Muscle of back (tissue), 3 donors: ENCODE measurements at regions not wholly inside any gene's neighbourhood (a gene's known extent, or its start where the extent isn't known, plus 50 kb on each side); places are given as distances from the start of the nearest gene placed in this dataset.
A peak's percentile ranks its signal among the peaks of the same experiment; 100 is the strongest.

Experiments
- DNase-seq, 3 donors: peaks; one replicate each; pipeline versions ENCODE4 v3.0.0 to v3.0.0-alpha.2; 2013

DNA sequence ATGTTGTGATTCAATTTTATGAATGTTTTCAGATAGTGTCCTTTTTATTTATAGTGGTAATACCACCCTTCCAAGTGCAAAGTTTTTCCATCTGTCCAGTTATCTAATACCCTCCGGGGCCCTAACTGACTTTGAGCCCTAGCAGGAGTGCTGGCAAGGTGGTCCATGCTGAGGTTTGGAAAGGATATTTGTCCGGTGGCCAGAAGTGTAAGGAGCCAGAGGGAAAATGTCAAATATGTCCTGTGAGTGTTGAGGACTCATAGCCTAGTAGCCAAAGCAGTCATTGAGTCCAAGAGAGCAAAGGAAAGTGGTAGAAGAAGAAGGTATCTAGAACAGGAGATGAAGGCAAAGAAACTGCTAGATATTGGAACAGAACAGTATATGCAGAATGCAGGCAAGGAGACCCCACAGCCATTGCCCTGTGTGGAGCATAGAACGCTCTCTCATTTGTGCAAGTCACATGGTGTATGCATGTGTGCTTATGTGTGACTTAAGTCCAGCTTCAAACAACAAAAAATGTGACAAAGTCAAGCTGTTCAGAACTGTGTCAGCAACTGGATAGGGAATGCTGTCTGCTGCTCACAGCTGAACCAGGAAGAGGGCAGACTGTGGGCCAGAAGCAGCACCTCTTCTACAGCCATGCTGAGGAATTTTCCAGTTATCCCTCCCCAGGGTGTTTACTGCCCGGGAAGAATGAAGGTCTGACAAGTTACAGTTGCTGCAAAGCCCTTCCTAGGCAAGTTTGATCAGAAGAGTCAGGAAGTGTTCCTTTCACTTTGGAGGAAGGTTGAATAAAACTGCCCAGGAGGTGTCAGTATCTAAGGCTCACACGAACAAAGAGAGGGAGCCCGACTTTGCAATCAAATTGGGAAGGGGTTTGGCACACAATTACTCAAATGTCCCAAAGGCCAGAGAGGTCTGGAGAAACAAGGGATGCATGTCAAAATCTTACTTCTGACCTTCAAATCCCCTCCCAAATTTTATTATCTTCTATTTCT, 463.3 kb upstream of the DMAC1 start:
- DNase-seq: peak in 1 of 3 donors; percentile 13

DNA sequence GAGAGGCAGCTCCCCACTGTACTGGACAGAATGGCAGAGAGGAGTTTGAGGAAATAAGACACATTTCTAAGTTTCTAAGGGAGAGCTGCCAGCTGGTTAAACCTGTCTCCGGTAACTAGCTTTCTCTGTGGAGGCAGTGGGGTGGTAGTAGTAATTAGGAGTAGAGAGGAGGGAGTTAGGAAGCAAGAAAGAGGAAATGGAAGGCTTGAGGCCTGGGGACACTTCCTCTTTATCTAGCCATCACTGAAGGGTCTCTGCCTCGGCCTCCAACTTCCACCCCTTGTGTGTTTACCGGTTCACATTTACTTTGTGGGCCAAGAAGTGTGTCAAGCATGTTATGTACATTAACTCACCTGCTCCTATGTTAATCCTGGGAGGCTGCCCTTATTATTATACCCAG, 462.2 kb upstream of the DMAC1 start:
- DNase-seq: no peak

DNA sequence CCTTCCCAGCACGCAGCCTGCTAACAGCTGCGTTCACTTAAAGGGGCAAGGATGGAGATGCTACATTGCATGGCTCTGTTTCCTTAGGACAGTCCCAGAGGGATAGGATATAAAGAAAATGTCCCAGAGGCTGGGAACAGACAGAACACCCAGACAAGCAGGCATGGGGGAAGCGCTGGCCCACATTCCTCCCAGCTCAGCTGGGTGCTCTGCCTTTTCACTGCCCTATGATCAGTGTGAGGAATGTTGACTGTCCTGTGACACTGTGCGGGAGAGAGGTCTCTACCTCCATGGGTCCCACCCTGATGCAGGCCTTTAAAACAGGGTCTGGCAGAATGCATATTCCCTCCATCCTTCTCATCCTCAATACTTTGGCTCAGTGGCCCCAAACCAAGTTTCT, 459.4 kb upstream of the DMAC1 start:
- DNase-seq: no peak

GRCh38 chr9:8256880-8257279, 457.3 kb upstream of the DMAC1 start:
- no peak for DNase-seq

DNA sequence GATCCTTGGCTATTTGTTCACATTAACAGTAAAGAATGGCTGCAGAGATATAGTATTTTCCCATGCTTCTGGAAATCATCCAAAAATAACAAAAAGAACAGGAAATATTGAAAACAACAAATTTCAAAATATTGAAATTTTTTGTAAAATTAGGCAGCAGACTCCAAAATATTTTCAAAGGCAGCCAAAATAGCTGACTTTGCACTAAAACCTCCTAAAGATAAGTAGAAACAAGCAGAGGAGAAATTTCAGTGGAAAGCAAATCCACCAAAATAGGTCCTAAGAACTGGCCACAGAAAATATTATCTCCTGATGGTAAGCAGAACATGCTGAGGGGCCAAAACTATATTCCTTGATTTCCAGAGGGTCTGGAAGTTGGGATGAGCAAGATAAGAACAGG, 456.3 kb upstream of the DMAC1 start:
- DNase-seq: no peak

DNA sequence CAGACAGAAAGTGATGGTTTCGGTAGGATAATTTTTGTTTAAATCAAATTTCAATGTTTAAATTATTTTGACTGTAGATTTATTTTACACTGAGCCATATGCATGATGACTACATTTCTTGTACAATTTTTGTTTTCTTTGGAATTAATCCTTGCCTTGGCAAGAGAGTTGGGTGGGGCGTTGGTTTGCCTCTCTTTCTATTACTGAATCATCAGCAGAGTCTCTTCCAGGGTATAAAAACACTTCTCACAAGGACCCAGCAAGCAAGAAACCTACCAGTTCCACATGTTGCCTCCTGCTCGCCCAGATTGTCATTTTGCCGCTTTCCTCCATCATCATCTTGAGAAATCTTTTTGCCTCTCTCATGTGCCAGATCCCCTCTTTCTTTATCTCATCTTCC, 455.0 kb upstream of the DMAC1 start:
- peak in 1 of 3 donors; percentile 11 for DNase-seq

DNA sequence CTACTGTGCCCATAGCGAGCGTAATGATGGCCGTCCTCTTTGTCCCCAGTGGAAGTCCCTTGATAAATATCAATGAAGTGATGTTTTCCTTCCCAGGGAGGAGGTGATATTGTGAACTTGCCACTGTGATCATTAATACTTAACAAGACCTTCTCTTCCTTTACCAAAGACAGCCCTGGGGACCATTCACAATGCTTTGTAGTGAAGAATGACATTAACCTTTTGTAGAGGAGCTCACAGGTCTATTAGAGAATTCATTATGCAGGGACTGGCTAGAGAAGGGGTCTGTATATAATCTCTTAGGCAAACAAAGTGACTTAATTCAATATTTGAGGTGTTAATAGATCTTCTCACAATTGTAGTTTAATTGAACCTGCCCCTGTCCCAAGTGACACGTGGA, 452.9 kb upstream of the DMAC1 start:
- DNase-seq: no peak

GRCh38 chr9:8251566-8251965, 452.0 kb upstream of the DMAC1 start:
- DNase-seq: no peak

DNA sequence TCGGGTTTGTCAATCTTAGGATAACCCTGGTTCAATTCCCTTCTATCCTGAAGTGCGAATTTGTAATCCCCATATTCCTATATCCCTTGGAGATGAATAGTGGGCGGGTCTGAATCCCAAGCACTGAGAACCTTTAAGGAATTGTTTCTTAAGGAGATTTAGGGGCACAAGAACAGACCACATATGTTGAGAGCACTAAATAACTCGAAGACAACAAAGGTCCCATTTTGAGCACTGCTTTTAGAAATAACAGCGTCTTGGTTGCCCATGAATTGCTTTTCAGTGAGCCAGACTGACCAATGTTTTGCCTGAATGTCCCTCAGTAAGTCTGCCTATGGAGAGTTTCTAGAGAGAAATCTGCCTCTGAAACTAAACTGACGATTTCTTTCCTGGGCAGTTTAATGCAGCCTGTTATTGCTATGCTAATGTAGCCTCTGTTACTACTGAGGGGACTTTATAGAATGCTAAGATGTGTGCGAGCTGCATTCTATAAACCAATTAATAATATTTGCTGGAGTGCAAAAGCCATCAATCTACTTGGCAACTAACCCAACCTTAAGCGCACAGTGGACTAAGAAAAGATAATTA, 445.0 kb upstream of the DMAC1 start:
- DNase-seq: no peak

- DNase-seq: no peak
Measured at GRCh38 chr9:8241201-8241600, 441.6 kb upstream of the DMAC1 start.

GRCh38 chr9:8237096-8237495, 437.5 kb upstream of the DMAC1 start:
- no peak for DNase-seq

DNA sequence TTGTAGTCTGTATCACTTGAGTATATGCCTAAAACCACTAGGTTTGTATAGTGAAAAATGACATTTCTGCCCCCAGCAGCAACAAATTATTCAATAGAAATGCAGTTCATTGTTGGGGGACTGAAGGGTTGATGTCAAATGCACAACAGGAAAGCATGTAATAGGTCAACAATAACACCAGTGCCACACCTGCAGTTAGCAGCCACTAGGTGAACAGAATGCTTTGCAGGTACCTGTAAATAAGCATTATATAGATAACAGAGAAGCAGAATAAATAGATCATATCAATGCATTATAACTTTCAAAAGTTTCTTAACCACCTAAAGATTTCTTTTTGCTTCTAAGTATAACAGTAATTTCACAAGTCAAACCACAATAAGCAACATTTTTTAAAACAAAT, 435.9 kb upstream of the DMAC1 start:
- DNase-seq: no peak

DNA sequence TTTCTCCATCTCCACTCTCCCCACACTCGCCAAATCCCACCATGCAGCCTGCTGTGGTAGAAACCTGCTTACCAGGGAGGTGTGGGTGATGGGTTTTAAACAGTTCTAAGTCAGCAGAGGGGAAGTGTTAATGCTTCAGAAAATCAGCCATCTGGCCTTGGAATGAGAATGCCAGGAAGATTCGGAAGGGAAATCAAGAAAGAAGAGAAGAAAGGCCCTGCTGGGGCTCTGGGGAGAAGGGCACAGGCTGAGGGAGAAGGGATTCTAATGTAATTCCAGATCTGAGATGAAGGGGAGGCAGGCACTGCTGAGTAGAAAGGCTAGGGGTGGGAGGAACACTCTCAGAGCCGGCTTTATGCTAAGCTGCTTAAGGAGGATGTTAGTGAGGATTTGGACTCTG, 434.7 kb upstream of the DMAC1 start:
- no peak for DNase-seq

DNA sequence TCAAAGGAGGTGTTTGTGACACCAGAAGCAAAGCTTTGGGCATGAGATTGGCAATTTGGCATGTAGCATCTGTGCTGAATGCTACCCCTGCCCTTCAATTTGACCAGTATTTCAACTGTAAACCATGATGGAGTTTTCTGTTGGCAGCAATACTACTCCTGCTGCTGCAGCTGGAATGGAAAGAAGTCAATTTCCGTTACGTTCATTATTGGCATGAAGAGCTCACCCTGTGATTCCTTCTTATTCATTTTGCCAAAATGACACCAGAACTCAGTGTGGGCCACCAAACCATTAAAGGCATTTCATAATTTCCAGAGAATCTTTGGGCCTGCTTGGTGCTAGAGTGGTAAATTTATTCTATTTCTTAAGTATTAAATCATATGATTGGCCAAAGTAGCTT, 433.1 kb upstream of the DMAC1 start:
- DNase-seq: peak in 2 of 3 donors; percentile 11 to 73

- no peak for DNase-seq
Measured at GRCh38 chr9:8229226-8229625, 429.6 kb upstream of the DMAC1 start.

GRCh38 chr9:8224381-8224801, 424.8 kb upstream of the DMAC1 start:
- peak; percentile 20 to 87 (median 50) for DNase-seq

DNA sequence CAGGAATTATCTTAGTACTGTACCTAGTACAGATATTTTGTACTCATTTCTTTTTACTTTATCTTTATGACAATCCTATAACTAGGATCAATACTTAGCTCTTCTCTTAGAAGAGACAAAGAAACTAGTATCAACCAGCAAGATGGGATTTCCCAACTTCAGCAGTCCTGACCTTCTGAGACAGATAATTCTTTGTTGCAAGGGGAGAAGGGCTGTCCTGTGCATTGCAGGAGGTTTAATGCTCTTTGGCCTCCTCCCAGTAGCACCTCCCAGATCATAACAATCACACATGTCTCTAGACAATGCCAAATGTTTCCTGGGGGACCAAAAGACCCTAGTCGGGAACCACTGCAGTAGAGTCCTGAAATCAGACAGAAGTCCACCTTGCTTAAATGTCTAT, 424.3 kb upstream of the DMAC1 start:
- DNase-seq: no peak

DNA sequence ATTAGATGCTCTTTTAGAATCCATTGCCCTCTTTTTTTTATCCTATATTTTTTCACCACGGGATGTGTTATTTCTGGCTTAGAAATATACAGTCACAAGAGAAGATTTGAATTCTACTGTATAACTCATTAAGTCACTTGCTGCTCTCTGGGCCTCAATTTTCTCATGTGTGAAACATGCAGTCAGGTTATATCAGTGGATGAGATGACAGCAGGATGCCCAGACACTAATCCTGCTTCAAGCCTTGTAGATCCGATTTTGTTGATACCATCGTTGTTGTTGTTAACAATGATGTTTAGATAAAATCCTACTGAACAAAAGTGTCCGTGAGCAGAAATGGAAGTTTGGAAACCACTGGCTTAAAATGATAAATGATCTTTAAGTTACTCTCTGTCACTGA, 421.9 kb upstream of the DMAC1 start:
- no peak for DNase-seq

DNA sequence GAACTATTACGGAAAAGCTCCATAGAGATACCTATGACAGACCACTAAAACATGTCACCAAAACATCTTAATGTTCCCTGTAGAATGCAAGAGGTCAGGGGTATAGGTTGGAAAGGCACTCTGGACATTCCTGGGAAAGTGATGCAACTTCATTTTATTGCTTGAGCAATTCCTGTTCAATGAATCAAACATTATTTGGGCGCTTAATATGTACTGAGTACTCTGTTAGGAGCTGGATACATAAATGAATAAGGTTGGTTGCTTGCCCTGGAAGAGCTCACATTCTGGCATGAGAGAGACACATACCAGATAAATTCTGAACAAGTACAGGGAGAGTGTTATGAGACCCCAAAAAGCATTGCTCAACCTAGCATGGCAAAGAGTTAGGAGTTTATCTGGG, 408.9 kb upstream of the DMAC1 start:
- peak in 1 of 3 donors; percentile 8 for DNase-seq

GRCh38 chr9:8207596-8207995, 408.0 kb upstream of the DMAC1 start:
- DNase-seq: no peak

- no peak for DNase-seq
Measured at GRCh38 chr9:8206720-8207119, 407.1 kb upstream of the DMAC1 start.

DNA sequence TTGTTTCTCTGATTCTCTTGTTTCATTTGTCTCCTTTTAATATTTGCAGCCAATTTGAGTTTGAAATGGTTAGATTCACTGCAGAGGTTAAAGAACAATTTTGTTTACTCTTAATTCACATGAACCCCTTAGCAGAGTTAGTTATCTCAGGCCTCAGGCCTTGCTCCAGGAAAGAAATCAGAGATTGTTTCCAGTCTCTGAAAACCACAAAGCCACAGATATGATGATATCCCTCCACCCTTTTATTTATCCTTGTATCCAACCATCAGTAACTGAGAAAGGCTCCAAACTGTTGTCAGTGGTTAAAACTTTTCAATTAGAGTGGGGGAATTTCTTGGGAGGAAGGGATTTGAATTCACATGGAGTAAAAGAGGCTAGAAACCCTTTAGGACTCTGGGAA, 406.0 kb upstream of the DMAC1 start:
- DNase-seq: no peak

GRCh38 chr9:8189881-8190280, 390.3 kb upstream of the DMAC1 start:
- DNase-seq: no peak
